ENCODE measurements at regions not wholly inside any gene's neighbourhood (a gene's known extent, or its start where the extent isn't known, plus 50 kb on each side); places are given as distances from the start of the nearest gene placed in this dataset.

DNA sequence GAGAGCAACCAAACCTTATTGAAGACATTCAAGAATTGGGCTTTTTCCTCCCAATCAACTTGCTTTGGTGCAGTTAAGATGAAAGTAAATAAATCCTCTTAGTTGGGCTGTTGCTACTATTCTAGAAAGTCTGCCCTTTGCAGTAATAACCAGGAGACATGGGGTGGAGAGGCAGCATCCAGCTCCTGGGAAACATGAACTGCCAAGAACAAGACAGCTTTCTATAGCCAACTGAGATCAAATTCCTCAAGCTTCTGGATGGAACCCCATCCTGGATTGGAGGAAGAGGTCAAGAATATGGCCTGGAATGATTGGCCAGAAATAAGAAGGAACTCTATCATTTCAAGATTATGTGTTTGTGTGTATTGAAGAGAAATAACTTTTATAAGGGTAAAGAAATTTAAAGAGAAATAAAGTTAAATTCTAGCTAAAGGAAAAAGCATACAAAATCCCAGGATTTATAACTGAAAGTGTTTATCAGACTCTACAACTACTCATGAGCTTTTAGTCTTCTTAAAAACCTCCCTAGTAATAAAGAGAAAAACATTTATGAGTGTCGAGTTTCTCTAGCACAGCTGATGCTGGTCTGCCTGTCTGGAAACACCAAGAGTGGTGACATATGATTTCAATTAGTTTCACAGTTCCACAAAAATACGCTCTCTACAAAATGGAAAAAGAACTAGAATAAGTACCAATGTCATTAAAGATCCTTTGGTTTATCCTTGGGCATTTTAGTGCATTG, 70.1 kb upstream of the COL1A2 start:
- DNase-seq, result no peak

DNA sequence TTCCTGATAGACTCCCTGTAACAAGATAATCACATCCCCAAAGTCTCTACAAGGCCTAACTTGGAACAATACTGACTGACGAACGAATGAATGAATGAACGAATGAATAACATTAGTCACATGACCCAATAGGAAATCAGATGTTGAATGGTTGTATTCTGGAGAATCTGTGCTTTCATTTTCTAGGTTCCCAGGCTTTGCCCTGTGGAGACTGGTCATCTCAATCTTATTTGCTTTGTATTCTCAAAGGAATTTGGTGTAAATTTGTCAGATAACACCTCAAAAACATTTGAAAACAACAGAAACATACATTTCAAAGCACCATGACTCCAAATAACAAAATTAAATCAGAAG, 69.6 kb upstream of the COL1A2 start:
- no peak for DNase-seq

- DNase-seq, result no peak
These were observed 64.2 kb upstream of the COL1A2 start for GRCh38 chr7:94330269-94331020.

DNA sequence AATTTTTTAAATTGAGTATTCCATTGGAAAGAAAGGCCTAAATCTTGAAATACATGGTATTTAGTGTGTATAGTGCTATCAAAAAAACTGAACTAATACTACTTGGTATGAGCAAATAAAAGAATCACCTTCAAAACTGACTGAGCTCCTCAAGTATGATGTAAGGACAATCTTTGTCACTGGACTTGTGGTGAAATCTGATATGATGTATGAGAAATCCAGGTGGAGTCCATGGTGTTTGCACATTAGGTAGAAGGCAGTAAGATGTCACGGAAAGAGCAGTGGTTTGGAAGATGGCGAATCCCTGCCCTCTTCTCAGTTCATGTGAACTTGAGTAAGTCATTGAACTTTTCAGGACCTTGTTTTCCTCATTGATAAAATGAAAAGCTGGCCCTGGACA, 62.1 kb upstream of the COL1A2 start:
- DNase-seq, result no peak

GRCh38 chr7:94333810-94334209, 60.9 kb upstream of the COL1A2 start:
- DNase-seq, result no peak

DNA sequence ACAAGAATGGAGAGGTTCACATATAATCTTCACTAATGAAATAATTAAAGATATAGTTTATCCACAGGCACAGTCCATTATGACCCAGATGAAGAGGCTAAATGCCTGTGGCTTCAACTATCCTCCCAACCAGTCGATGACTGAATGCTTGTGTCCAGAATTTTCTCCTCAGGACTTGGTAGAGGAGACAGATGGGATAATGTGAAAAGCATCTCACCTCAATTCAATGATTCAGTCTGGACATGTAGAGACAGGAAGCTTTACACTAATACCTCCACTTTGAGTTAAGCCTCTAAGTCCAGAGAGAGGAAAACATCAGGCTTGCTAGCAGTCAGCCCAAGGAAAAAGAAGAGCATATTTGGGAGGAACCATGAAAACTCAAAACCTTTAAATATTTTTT, 59.1 kb upstream of the COL1A2 start:
- no peak for DNase-seq

GRCh38 chr7:94336009-94336408, 58.7 kb upstream of the COL1A2 start:
- no peak for DNase-seq

GRCh38 chr7:94338921-94339371, 55.7 kb upstream of the COL1A2 start:
- no peak for DNase-seq

- DNase-seq, result no peak
These were observed 49.9 kb upstream of the COL1A2 start for GRCh38 chr7:94344826-94345225.
